Right lung (tissue), 2 donors: ENCODE measurements at regions not wholly inside any gene's neighbourhood (a gene's known extent, or its start where the extent isn't known, plus 50 kb on each side); places are given as distances from the start of the nearest gene placed in this dataset.
"Not testable (repeated sequence)": the region's sequence is repeated elsewhere in the genome, so short reads cannot be mapped to it uniquely, and the experiment has no call there.

Experiments used
- DNase-seq, 2 donors: peaks; one replicate each; pipeline ENCODE4 v3.0.0-alpha.2; 2013

GRCh38 chr1:181172082-181172481 is 83.6 kb downstream of the IER5 start:
- no peak for DNase-seq

GRCh38 chr1:181173761-181174447 is 85.4 kb downstream of the IER5 start:
- DNase-seq, result no peak

DNA sequence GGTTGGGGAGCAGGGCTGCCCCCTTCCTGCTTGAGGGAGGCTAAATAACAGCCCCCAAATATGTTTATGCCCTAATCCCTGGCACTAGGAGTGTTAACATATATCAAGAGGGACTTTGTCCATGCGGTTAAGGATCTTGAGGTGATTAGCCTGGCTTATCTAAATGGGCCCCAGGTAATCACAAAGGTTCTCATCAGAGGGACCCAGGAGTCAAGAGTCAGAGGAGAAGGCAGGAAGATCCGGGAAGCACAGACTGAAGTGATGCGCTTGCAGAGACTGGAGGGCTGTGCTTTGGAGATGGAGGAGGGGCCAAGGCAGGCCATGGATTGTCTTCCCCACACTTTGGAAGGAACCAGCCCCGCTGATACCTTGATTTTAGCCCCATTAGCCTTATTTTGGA is 86.4 kb downstream of the IER5 start:
- no peak for DNase-seq

DNA sequence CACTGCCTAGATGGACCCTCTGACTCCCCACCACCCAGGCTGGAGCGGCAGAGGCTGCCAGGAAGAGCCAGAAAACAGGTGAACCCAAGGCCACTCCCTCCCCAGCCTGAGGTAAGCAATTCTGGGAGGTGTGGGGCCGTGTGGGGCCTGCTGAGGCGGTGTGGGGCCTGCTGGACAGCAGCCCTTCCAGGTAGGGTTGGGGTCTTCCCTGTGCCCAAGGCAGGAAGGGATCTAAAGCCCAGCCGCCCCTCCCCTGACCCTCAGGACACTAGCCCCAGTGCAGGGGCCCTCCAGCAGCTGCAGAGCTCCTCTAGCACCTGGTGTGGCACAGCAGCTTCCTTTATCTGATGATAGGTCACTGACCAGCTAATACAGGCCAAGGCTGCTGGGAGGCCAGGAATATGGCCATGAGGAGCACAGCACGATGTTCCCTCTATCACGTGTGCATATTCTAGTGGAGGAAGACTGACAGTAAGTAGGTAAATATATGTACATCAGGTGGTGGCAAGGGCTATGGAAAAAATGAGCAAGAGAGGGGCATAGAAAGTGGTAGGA is 86.9 kb downstream of the IER5 start:
- no peak for DNase-seq

- no peak for DNase-seq
Measured at GRCh38 chr1:181175955-181176354, 87.5 kb downstream of the IER5 start.

DNA sequence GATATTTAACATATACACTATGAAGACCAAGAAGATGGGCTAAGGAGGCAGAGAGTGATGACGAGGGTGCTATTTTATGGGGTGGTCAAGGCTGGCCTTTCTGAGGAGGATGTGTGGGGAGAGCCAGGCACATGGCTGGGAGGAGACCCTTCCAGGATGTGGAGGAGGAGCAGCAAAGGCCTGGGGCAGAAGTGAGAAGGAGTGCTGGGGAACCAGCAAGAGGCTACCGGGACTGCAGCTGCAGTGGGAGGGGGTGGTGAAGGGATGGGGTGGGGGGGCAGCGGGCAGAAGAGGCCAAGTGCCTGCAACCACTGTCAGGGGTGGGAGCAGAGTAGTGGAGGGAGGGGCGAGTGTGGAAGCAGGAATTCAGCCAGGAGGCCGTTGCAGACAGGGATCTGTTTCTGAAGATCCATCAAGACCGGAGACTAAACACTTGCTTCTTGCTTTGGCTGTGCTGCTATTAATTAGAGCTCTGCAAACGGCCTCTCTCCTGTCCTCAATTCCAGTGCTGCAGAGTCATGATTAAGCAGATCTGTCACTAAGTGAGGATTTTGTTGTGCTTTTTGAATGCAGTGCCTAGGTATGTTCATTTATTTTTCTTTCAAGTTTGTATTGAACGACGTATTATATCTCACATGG is 89.9 kb downstream of the IER5 start:
- DNase-seq, result no peak

DNA sequence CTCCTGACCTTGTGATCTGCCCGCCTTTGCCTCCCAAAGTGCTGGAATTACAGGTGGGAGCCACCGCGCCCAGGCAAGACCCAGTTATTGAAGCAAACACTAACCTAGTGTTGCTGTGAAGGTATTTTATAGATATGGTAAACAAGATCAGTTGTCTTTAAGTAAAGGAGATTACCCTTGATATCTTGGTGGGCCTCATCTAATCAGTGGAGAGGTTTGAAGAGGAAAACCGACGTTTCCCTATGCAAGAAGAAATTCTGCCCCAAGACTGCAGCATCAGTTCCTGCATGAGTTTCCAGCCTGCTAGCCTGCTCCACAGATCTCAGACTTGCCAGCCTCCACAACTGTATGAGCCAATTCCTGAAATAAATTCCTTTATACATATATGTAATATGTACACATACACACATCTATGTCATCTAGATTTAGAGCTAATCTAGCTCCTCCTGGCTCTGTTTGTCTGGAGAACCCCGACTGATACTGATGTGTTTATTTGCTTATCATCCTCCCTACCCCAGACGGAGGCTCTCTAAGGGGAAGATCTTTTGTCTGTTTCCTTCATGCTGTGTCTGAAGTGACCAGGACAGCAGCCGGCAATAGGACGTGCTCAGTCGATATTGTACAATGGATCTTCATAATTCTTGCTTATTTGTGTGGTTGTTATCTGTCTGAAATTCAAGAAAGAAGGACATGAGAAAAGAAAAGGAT is 90.9 kb downstream of the IER5 start:
- no peak for DNase-seq

- peak; percentile 61 to 72 for DNase-seq
Measured at GRCh38 chr1:181179987-181180365, 91.5 kb downstream of the IER5 start.

GRCh38 chr1:181180407-181181031 is 92.0 kb downstream of the IER5 start:
- no peak for DNase-seq

- no peak for DNase-seq
Measured at GRCh38 chr1:181181792-181182585, 93.5 kb downstream of the IER5 start.

DNA sequence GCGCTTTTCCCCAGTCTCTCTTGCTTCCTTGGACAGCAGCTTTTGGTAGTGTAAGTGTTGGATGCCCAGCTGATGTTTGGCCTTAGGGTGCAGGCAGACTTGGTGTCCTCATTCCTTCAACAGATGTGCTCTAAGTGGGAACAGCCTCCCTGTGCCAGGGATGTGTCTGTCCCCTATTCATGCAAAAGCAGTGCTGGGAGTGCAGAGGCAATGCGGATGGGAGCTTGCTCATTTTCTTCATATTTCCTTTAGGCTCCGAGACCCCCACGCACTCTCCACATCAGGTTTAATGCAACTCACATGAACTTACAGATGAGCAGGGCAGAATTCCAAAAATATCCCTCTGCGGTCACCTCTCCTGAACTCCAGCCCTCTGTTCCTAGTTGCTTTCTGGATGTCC is 96.1 kb downstream of the IER5 start:
- DNase-seq, result no peak

- no peak for DNase-seq
Measured at GRCh38 chr1:181185461-181185860, 97.0 kb downstream of the IER5 start.

GRCh38 chr1:181186133-181186532 is 97.6 kb downstream of the IER5 start:
- DNase-seq, result not testable (repeated sequence)

GRCh38 chr1:181187337-181188126 is 99.0 kb downstream of the IER5 start:
- no peak for DNase-seq

GRCh38 chr1:181189245-181189644 is 100.7 kb downstream of the IER5 start:
- DNase-seq, result no peak

DNA sequence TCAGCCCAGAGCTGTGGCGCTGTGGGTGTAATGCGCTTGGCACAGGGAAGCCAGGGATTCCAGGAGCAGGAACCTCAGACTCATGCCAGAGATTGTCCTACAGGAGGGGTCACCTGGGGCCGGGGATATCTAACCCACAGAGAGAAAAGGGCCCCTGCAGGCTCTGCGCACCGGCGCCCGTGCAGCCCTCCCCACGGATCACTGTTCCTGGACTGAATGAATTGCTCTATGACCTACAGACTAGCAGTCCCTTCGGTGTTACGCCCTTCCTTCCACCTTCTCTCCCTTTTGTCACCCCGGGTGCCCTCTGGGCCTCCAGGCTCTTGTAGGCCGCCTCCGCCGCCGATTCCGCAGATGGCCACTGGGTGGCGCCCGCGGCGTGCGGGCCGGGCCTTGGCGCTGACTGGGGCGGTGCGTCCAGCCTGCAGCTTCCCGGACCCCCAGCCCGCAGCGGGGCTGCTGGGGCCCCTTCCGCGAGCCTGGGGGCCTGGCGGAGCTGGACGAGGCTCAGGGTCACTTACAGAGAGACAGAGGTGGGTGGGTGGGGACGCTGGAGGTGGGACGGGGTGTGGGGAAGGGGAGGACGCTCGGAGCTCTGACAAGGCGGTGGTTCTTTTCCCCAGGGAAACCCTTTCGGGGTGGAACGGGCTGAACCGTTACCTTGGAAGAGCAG is 101.3 kb downstream of the IER5 start:
- DNase-seq, result peak; percentile 56 to 60

- no peak for DNase-seq
Measured at GRCh38 chr1:181190364-181191035, 102.0 kb downstream of the IER5 start.

DNA sequence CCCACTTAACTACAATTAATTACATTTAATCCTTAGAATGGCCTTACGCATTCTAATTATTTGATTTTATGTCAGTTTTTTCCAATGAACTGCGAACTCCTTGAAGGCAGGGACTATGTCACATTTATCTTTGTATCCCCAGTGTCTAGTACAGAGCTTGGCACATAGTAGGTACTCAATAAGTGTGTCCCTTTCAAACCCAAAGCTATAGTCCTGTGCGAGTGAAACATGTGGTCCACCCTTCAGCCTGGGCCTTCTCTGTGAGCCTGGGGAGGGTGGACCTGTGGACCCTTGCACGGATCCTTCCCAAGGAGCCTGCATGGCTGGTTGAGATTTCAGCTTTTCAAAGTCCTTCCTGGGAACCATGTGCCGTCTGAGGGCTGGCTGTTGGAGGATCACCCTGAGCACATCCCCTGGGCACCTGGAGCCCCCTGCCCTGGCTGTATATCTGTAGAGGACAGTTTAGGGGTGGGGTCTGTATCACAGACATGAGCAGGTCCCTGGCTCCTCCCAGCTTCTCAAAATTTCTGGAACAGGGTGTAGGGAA is 103.1 kb downstream of the IER5 start:
- no peak for DNase-seq

DNA sequence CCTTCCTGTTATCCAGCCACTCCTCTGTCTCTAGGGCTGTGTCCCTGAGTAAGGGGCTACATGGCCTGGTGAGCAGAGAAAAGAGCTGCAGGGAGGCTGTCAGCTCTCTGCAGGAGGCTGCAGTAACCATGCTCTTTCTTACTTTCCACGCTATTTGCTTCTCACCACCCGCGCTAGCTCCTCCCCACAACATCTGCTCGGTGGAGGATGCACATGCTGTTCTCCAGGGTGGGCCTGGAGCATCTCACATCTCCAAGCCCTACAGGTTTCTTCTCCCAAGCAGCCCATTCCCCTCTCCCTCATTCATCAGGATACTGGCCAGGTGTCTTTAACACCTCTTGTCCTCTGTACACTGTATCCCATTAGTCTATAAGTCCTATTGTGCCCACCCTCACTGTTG is 103.8 kb downstream of the IER5 start:
- no peak for DNase-seq
